Epidermal melanocyte (primary cell): ENCODE measurements at regions not wholly inside any gene's neighbourhood (a gene's known extent, or its start where the extent isn't known, plus 50 kb on each side); places are given as distances from the start of the nearest gene placed in this dataset.
"Not testable (repeated sequence)": the region's sequence is repeated elsewhere in the genome, so short reads cannot be mapped to it uniquely, and the experiment has no call there.

Experiments used
- DNase-seq: peaks from one replicate; pipeline ENCODE4 v3.0.0; 2011; ENCODE audit warnings: low spot score; ENCODE audit not compliant: insufficient read length

GRCh38 chr1:190667914-190668313, 190.2 kb upstream of the BRINP3 start:
- no peak for DNase-seq

- DNase-seq = no peak
Measured at GRCh38 chr1:190679044-190679443, 201.4 kb upstream of the BRINP3 start.

GRCh38 chr1:190679454-190679853, 201.8 kb upstream of the BRINP3 start:
- no peak for DNase-seq

- DNase-seq = no peak
Measured at GRCh38 chr1:190679983-190680382, 202.3 kb upstream of the BRINP3 start.

DNA sequence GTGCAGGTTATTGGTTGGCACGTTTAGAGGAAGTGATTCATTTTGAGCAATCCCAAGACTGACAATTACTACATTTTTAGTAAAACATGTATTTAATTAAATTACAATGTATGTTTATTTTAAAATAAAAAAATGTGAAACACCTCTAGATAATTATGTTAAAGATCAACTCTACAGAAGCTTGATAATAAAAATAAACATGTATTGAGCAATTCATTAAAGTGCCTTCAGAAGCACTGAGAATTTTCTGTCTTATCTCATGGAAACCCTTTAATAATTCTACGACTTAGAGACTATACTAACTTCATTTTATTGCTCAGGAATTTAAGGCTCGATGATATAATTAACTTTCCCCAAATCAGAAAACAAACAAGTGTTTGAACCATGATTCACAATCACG, 208.0 kb upstream of the BRINP3 start:
- DNase-seq = no peak

GRCh38 chr1:190688096-190688495, 210.4 kb upstream of the BRINP3 start:
- no peak for DNase-seq

DNA sequence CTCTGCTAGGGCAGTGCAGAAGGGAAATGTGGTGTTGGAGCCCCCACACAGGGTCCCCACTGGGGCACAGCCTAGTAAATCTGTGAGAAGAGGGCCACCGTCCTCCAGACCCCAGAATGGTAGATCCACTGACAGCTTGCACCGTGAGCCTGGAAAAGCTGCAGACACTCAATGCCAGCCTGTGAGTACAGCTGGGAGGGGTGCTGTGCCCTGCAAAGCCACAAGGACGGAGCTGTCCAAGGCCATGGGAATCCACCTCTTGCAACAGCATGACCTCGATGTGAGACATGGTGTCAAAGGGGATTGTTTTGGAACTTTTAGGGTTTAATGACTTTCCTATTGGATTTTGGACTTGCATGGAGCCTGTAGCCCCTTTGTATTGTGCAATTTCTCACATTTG, 220.8 kb upstream of the BRINP3 start:
- DNase-seq = not testable (repeated sequence)

- DNase-seq = no peak
Measured at GRCh38 chr1:190699165-190699564, 221.5 kb upstream of the BRINP3 start.

DNA sequence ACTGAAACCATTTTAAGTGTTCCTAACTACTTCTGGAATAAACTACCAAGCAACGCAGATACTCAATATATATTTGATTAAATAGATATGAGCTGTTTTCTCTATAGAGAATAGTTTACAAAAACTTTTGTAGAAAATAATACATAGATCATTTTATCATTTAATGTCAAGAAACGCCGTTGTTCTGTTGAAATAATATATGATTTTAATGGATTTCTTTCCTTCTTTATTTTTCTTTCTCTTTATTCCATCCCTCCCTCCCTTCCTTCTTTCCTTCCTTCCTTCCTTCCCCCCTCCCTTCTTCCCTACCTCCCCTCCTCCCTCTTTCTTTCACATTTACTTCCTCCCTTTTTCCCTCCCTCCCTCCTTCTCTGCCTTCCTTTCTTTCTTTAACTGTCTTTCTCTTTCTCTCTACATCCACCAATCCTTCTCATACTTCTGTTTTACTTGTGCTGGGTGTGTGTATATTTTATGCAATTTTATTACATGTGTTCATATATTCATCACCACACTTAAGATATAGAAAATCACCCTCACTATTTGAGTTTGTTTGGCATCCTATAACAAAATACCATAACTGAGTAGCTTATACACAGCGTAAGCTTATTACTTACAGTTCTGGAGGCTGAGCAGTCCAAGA, 230.9 kb upstream of the BRINP3 start:
- DNase-seq = no peak

- DNase-seq = no peak
Measured at GRCh38 chr1:190711069-190711468, 233.4 kb upstream of the BRINP3 start.

DNA sequence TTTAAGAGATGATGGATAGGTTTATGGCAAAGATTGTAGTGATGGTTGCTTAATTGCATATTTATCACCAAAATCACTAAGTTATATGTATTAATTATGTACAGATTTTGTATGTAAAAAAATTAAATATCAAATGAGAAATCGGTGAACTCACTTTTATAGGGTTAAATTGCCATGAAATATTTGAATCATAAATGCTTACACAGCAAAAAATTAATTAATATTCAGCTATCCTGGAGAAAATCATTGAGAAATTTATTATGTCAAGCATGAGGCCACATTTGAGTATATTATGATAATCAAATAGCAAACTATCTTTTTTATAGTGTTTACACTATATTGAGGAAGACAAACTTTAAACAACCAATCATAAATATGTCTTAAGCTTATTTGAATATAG, 239.4 kb upstream of the BRINP3 start:
- no peak for DNase-seq

GRCh38 chr1:190736971-190737590, 259.4 kb upstream of the BRINP3 start:
- no peak for DNase-seq

GRCh38 chr1:190738317-190738716, 260.7 kb upstream of the BRINP3 start:
- no peak for DNase-seq

DNA sequence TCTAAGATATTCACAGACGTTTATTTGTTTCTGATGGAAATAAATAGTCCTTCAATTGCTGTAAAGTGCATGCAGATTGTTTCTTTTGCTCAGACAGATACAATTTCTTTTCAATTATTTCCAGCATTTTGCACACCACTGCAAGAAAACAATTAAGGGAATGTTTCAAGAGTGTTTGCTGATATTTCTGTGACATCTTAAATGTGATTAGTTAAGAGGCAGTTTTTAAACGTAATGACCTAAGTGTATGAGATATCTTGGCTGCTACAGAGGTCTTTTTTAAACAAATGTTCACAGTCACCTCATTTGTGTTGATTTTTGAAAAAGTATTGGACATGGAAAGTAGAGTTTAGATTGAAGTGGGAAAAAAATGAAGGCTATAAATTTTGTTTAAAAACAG, 262.3 kb upstream of the BRINP3 start:
- no peak for DNase-seq

GRCh38 chr1:190747704-190748103, 270.0 kb upstream of the BRINP3 start:
- no peak for DNase-seq

- DNase-seq = no peak
Measured at GRCh38 chr1:190752131-190752530, 274.5 kb upstream of the BRINP3 start.

- DNase-seq = no peak
Measured at GRCh38 chr1:190754666-190755065, 277.0 kb upstream of the BRINP3 start.

GRCh38 chr1:190759807-190760206, 282.1 kb upstream of the BRINP3 start:
- no peak for DNase-seq

GRCh38 chr1:190762325-190762724, 284.7 kb upstream of the BRINP3 start:
- no peak for DNase-seq

- no peak for DNase-seq
Measured at GRCh38 chr1:190792873-190793272, 315.2 kb upstream of the BRINP3 start.

GRCh38 chr1:190807629-190808028, 330.0 kb upstream of the BRINP3 start:
- DNase-seq = no peak

DNA sequence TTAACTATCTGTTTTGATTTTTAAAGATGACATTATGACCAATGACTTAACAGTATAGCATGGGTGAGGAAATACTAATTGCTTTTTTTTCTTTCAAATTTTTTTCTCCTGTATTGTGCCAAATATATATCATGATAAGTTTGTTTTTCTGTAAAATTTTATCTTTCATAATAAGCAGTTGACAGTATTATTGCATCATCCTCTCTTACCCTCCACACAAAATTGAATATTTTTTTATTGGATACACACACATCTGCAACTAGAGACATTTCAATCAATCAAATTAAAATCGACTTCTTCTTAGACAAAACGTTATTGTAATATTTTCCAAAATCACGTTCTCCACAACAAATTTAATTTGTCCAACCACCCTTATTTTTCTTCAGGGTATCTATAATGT, 330.4 kb upstream of the BRINP3 start:
- DNase-seq = no peak

DNA sequence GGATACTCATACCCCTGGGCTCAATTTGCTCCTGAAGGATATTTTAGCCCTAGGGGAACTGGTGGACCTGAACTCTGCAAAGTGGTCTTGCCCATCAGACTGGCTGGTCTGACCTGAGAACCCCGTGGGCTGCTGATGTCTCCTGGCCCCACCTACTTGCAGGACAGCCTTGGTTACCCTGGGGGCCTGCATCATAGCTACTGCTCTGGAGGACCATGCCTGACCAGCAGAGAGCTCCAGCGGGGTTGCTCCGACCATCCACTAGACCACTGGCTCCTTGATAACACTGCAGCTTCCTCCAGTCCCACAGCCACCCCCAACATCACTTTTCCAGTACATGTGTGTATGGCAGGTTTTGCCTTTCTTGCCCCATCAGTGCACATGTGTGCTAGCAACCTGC, 331.6 kb upstream of the BRINP3 start:
- no peak for DNase-seq
